GM12878 (cell line): ENCODE measurements at regions not wholly inside any gene's neighbourhood (a gene's known extent, or its start where the extent isn't known, plus 50 kb on each side); places are given as distances from the start of the nearest gene placed in this dataset.

Source experiments
- ATAC-seq: fragments of 200-7000 bp; cut with Tn5 transposase; 3 replicates; pipeline ENCODE4 v1.9.1; 2020; ENCODE audit warnings: mild to moderate bottlenecking, moderate library complexity
- BruUV-seq: library from RNA; stranded (reverse); fragments of 400-500 nt; replicated peaks from 2 replicates; lab custom pipeline; 2021; lab: Mats Ljungman, UMichigan
- CTCF ChIA-PET: fragments of 300-600 bp; sonication (Branson Sonifier 250); formaldehyde crosslinking; extraction: SDS; loops from one replicate; lab custom pipeline; 2021; ENCODE audit warnings: inconsistent platforms; lab: Yijun Ruan, JAX
- POLR2A ChIA-PET: fragments of 350-600 bp; formaldehyde crosslinking; extraction: SDS; loops from one replicate; lab custom pipeline; 2021; ENCODE audit warnings: inconsistent platforms; lab: Charles Lee
- RAD21 ChIA-PET: fragments of 300-600 bp; sonication (Branson Sonifier 250); formaldehyde crosslinking; loops from one replicate; lab custom pipeline; 2023; ENCODE audit warnings: antibody characterized with exemption; ENCODE audit not compliant: unreplicated experiment; lab: Charles Lee
- SMC1A ChIA-PET: fragments of 300-600 bp; sonication (Branson Sonifier 250); formaldehyde crosslinking; loops from one replicate; lab custom pipeline; 2023; ENCODE audit not compliant: unreplicated experiment, uncharacterized antibody; lab: Charles Lee
- DNase-seq: peaks from one replicate; pipeline ENCODE4 v3.0.0-alpha.2; 2011; ENCODE audit warnings: low read depth, low spot score
- FAIRE-seq: peaks from 3 replicates; lab custom pipeline; 2011; peaks lifted over from hg19 to GRCh38; lab: Jason Lieb, UNC
- H2AFZ ChIP-seq: 2 replicates; pipeline ENCODE4 v1.6.0; 2011; ENCODE audit warnings: low read depth, low read length, control low read depth; ENCODE audit not compliant: control insufficient read depth
- H3K27ac ChIP-seq: 2 replicates; pipeline ENCODE4 v1.5.1; 2011; ENCODE audit warnings: control low read depth; ENCODE audit not compliant: control insufficient read depth, insufficient read depth
- H3K27me3 ChIP-seq, 2 experiments: replicated peaks in 1 of 2; 2 replicates each; pipeline versions ENCODE4 v1.6.0 to v1.6.1; 2011; ENCODE audit warnings: low read length in 1 of 2; ENCODE audit not compliant: control insufficient read depth in 2 of 2, insufficient read depth in 2 of 2
- H3K36me3 ChIP-seq, 2 experiments: 2 replicates each; pipeline ENCODE4 v1.5.1; 2011; ENCODE audit warnings: low read length in 1 of 2; ENCODE audit not compliant: control insufficient read depth in 2 of 2, insufficient read depth in 2 of 2
- H3K4me1 ChIP-seq: 2 replicates; pipeline ENCODE4 v1.6.1; 2011; ENCODE audit warnings: mild to moderate bottlenecking, low read length, moderate library complexity, mixed read lengths; ENCODE audit not compliant: control insufficient read depth, insufficient read depth
- H3K4me2 ChIP-seq: 2 replicates; pipeline ENCODE4 v1.6.0; 2011; ENCODE audit warnings: control low read depth; ENCODE audit not compliant: control insufficient read depth, insufficient read depth
- H3K4me3 ChIP-seq: fragments of 200-600 bp; sonication (generic); 2 replicates; pipeline ENCODE4 v1.5.1; 2016
- H3K79me2 ChIP-seq: 2 replicates; pipeline ENCODE4 v1.6.0; 2011; ENCODE audit warnings: low read length; ENCODE audit not compliant: control insufficient read depth, insufficient read depth
- H3K9ac ChIP-seq: 2 replicates; pipeline ENCODE4 v1.8.0; 2011; ENCODE audit warnings: low read length, control low read depth, mixed read lengths; ENCODE audit not compliant: control insufficient read depth, insufficient read depth
- H3K9me3 ChIP-seq: replicated peaks from 3 replicates; pipeline ENCODE4 v1.5.1; 2011; ENCODE audit warnings: mild to moderate bottlenecking, low read length; ENCODE audit not compliant: control insufficient read depth, insufficient read depth
- H4K20me1 ChIP-seq: 2 replicates; pipeline ENCODE4 v1.6.0; 2011; ENCODE audit not compliant: control insufficient read depth, insufficient read depth
- CHD1 ChIP-seq: IDR thresholded peaks from 2 replicates; pipeline ENCODE4 v1.6.1; 2012; ENCODE audit warnings: low read depth, low read length, improper control_type of control experiment
- E4F1 ChIP-seq: fragments of 450-650 bp; IDR thresholded peaks from 2 replicates; pipeline ENCODE4 v1.6.1; 2018; ENCODE audit warnings: borderline replicate concordance, mild to moderate bottlenecking; ENCODE audit not compliant: partially characterized antibody
- EP300 ChIP-seq, 2 experiments: fragments of 150-350 bp in 1 of 2; IDR thresholded peaks; 2 replicates each; pipeline ENCODE4 v1.6.1; 2011 to 2012; ENCODE audit warnings: low read depth in 2 of 2, low read length in 2 of 2, borderline replicate concordance in 1 of 2, improper control_type of control experiment in 1 of 2, inconsistent platforms in 1 of 2; ENCODE audit not compliant: control insufficient read depth in 1 of 2
- HDAC2 ChIP-seq: fragments of 200-600 bp; sonication (generic); IDR thresholded peaks from 2 replicates; pipeline ENCODE4 v1.6.1; 2017
- POLR2AphosphoS5 ChIP-seq: IDR thresholded peaks from 2 replicates; pipeline ENCODE4 v1.6.1; 2011; ENCODE audit warnings: mild to moderate bottlenecking, low read length, inconsistent platforms
- SMARCA5 ChIP-seq: fragments of 450-650 bp; IDR thresholded peaks from 2 replicates; pipeline ENCODE4 v1.6.1; 2017; ENCODE audit warnings: mild to moderate bottlenecking
- WGBS: methylation state at CpG from one replicate; pipeline ENCODE4 v1.1.6; 2016; ENCODE audit warnings: low lambda C conversion rate; ENCODE audit not compliant: insufficient replicate concordance, insufficient coverage; ENCODE audit errors: missing lambda C conversion rate; 5-methylcytosine and 5-hydroxymethylcytosine counted together
- in situ Hi-C: fragments of 300-500 bp; cut with MboI; formaldehyde crosslinking; loops from 9 replicates; pipeline ENCODE4 v1.14.3; 2018; ENCODE audit warnings: mixed read lengths
- intact Hi-C: fragments of 100-400 bp; cut with micrococcal nuclease; formaldehyde crosslinking; loops from one replicate; pipeline ENCODE4 v1.14.2; 2022; ENCODE audit not compliant: unreplicated experiment
- TF ChIP-seq, protein P1 (sequence below): IDR thresholded peaks from 2 replicates; pipeline ENCODE4 v1.6.1; 2012; ENCODE audit warnings: improper control_type of control experiment, low read depth, low read length; ENCODE audit not compliant: insufficient replicate concordance
- TF ChIP-seq, protein P2 (sequence below): fragments of 450-650 bp; IDR thresholded peaks from 2 replicates; pipeline ENCODE4 v1.6.1; 2017; ENCODE audit warnings: borderline replicate concordance
- TF ChIP-seq, protein P3 (sequence below): fragments of 450-650 bp; formaldehyde crosslinking; IDR thresholded peaks from 2 replicates; pipeline ENCODE4 v1.5.0; 2022; ENCODE audit warnings: mild to moderate bottlenecking, missing genetic modification characterization

DNA sequence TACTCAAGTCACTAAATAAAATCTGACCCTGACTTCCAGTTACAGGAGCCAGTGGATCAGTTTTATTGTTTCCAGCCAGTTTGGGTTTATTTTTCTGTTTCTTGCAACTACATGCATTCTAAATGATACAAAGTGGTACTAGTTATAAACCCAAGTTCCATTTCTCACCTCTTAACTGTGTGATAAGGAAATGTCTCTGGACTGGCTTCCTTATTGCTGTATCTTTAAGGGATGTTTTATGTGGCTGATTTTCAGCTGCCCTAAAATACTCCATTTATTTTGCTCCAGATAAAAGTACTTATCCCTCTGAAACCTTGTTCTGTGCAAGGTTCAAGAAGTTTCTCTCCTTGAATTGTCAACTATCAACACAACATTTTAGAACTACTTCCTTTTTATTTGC is 107.9 kb upstream of the DLX2 start (continued):
- no peak for TF ChIP-seq E4F1
- TF ChIP-seq SMARCA5, result no peak
- TF ChIP-seq HDAC2, result no peak
- TF ChIP-seq EP300 (IDR thresholded peaks at IDR 0.05; ENCODE audit: borderline replicate concordance in 1 of 2, control insufficient read depth in 1 of 2, low read depth in 2 of 2, low read length in 2 of 2), result no peak

- ATAC-seq, result no peak
- TF ChIP-seq, protein P1, sequence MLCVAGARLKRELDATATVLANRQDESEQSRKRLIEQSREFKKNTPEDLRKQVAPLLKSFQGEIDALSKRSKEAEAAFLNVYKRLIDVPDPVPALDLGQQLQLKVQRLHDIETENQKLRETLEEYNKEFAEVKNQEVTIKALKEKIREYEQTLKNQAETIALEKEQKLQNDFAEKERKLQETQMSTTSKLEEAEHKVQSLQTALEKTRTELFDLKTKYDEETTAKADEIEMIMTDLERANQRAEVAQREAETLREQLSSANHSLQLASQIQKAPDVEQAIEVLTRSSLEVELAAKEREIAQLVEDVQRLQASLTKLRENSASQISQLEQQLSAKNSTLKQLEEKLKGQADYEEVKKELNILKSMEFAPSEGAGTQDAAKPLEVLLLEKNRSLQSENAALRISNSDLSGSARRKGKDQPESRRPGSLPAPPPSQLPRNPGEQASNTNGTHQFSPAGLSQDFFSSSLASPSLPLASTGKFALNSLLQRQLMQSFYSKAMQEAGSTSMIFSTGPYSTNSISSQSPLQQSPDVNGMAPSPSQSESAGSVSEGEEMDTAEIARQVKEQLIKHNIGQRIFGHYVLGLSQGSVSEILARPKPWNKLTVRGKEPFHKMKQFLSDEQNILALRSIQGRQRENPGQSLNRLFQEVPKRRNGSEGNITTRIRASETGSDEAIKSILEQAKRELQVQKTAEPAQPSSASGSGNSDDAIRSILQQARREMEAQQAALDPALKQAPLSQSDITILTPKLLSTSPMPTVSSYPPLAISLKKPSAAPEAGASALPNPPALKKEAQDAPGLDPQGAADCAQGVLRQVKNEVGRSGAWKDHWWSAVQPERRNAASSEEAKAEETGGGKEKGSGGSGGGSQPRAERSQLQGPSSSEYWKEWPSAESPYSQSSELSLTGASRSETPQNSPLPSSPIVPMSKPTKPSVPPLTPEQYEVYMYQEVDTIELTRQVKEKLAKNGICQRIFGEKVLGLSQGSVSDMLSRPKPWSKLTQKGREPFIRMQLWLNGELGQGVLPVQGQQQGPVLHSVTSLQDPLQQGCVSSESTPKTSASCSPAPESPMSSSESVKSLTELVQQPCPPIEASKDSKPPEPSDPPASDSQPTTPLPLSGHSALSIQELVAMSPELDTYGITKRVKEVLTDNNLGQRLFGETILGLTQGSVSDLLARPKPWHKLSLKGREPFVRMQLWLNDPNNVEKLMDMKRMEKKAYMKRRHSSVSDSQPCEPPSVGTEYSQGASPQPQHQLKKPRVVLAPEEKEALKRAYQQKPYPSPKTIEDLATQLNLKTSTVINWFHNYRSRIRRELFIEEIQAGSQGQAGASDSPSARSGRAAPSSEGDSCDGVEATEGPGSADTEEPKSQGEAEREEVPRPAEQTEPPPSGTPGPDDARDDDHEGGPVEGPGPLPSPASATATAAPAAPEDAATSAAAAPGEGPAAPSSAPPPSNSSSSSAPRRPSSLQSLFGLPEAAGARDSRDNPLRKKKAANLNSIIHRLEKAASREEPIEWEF, result no peak
- TF ChIP-seq POLR2AphosphoS5 (no peak), CHD1 (no peak)
- TF ChIP-seq, protein P2, sequence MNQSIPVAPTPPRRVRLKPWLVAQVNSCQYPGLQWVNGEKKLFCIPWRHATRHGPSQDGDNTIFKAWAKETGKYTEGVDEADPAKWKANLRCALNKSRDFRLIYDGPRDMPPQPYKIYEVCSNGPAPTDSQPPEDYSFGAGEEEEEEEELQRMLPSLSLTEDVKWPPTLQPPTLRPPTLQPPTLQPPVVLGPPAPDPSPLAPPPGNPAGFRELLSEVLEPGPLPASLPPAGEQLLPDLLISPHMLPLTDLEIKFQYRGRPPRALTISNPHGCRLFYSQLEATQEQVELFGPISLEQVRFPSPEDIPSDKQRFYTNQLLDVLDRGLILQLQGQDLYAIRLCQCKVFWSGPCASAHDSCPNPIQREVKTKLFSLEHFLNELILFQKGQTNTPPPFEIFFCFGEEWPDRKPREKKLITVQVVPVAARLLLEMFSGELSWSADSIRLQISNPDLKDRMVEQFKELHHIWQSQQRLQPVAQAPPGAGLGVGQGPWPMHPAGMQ, result no peak
- TF ChIP-seq, protein P3, sequence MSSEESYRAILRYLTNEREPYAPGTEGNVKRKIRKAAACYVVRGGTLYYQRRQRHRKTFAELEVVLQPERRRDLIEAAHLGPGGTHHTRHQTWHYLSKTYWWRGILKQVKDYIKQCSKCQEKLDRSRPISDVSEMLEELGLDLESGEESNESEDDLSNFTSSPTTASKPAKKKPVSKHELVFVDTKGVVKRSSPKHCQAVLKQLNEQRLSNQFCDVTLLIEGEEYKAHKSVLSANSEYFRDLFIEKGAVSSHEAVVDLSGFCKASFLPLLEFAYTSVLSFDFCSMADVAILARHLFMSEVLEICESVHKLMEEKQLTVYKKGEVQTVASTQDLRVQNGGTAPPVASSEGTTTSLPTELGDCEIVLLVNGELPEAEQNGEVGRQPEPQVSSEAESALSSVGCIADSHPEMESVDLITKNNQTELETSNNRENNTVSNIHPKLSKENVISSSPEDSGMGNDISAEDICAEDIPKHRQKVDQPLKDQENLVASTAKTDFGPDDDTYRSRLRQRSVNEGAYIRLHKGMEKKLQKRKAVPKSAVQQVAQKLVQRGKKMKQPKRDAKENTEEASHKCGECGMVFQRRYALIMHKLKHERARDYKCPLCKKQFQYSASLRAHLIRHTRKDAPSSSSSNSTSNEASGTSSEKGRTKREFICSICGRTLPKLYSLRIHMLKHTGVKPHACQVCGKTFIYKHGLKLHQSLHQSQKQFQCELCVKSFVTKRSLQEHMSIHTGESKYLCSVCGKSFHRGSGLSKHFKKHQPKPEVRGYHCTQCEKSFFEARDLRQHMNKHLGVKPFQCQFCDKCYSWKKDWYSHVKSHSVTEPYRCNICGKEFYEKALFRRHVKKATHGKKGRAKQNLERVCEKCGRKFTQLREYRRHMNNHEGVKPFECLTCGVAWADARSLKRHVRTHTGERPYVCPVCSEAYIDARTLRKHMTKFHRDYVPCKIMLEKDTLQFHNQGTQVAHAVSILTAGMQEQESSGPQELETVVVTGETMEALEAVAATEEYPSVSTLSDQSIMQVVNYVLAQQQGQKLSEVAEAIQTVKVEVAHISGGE (CRISPR knock-in tag), result no peak
Measured at GRCh38 chr2:172211512-172211911, 108.8 kb upstream of the DLX2 start.

More at GRCh38 chr2:172211512-172211911, 108.8 kb upstream of the DLX2 start:
- H3K9me3 ChIP-seq, result no peaks in the 10 kb centered on the region
- ChIA-PET CTCF (no interaction called here), SMC1A (no interaction called here), POLR2A (no interaction called here), RAD21 (no interaction called here)
- no peak overlapping the region for H3K27ac ChIP-seq
- H3K79me2 ChIP-seq, result no peaks in the 10 kb centered on the region
- FAIRE-seq (no peak), DNase-seq (no peak)
- intact Hi-C loops, result no loop called here
- H3K9ac ChIP-seq, result no peak overlapping the region
- H3K4me1 ChIP-seq, result no peaks in the 10 kb centered on the region
- H2AFZ ChIP-seq, result no peak overlapping the region
- no peaks in the 10 kb centered on the region for H3K36me3 ChIP-seq
- H4K20me1 ChIP-seq, result no peaks in the 10 kb centered on the region
- no TSS peak for BruUV-seq
- H3K27me3 ChIP-seq, result no peaks in the 10 kb centered on the region; a peak in 1 of 4 replicates
- H3K4me2 ChIP-seq, result no peak overlapping the region
- no peak overlapping the region for H3K4me3 ChIP-seq
- in situ Hi-C loops, result no loop called here
- 29% methylated on average over 5 of the region's 5 CpGs for WGBS
